Activated naive CD4-positive, alpha-beta T cell treated with anti-CD3 and anti-CD28 coated beads, Interleukin-2, amount 50 U/mL, for 16 hours (primary cell): ENCODE measurements at regions not wholly inside any gene's neighbourhood (a gene's known extent, or its start where the extent isn't known, plus 50 kb on each side); places are given as distances from the start of the nearest gene placed in this dataset.

Source experiments
- DNase-seq: peaks from one replicate; pipeline ENCODE4 v3.0.0-alpha.2; 2020

DNA sequence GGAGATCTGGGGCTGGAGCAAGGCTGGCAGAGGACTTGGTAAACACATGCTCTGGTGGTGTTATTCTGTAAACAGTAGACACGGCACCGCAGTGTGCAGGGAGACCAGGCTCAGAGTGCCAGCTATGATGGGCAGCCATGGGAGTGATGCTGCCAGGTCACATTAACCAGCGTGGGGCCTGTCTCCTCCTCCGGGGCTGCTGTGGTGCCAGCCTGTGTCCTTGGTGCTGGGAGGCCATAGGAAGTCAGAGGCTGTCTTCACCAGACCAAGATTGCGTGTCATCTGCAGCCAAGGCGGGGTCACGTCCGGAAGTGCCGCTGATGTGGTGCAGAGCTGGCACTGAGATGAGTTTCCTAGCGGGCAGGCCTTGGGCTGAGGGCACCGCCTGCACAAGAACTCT is 236.0 kb downstream of the GLRX3 start:
- DNase-seq = no peak

DNA sequence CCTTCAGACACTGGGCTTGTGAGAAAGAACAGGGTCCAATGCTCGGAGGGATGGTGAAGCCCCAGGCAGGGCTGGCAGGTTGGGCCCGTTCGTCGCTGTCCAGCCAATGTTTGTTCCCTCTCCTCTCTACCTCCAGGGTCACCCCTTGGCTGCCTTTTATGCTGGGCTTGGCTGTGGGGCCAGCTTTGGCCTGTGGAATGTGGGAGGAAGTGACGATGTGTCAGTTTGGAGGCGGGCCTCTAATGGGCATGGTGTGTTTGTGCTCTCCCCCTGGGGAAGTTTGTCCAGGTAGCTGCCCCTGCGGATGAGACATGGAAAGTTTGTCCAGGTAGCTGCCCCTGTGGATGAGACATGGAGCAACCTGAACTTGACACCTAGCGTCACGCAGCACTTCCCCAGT is 236.7 kb downstream of the GLRX3 start:
- no peak for DNase-seq

DNA sequence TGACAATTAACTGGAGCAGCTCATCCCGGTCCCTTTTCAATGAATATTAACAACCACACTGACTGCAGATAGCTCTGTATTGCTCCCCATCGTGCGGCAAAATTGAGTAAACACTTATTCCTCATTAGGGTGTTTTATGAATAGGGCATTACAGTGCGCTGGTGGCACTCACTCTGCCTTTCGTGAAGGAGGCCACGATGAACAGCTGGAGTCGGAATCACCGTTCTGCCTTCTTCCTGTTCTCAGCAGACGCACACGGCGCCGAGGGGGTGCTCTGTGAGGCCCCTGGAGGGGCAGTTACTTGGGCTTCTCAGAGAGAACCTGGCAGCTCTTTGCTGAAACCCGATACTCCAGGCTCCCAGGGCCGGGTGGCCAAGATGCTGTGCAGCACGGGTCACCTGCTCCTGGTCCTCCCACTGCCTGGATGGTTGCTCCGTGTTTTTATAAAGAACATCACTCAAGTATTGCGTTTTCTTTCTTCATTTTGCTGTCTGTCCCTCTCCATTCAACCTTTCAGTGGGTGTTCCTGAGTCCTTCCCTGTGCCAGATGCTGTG is 241.9 kb downstream of the GLRX3 start:
- no peak for DNase-seq

DNA sequence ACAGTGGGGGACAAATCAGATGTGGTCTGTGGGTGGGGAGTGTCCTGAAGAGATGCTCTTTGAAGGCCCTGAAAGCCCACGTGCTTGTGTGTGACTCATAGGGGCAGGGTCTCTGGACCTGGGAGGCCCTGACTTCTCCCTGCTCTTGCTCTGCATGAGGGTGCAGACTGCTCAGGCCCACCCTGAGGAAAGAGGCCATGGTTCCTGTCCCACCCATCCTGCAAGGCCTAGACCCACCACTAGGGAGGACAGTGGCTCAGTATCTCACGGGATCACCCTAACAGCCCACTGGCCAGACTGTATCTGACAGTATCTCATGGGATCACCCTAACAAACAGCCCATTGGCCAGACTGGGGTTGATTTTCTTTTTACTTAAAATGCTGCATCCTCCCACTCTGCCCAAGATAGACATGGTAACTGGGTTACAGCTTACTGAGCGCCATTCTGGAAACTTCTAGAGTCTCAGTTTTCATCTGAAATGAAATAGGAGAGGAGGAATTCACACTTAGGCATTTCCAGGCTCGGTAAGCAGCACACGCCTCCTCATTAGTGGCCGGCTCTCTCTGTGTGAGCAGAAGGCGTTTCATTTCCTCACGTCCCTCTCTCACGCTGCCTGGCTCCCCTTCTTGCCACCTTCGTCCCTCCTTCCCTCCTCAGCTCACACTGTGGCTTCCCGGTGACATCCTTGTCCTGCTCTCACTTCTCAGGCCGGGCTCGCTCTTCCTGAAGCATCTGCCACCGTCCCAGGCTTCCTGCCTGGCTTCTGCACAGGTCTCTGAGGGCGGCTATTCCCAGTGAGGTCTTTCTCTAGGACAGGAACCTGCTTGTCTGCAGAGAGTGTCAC is 242.6 kb downstream of the GLRX3 start:
- DNase-seq = no peak

DNA sequence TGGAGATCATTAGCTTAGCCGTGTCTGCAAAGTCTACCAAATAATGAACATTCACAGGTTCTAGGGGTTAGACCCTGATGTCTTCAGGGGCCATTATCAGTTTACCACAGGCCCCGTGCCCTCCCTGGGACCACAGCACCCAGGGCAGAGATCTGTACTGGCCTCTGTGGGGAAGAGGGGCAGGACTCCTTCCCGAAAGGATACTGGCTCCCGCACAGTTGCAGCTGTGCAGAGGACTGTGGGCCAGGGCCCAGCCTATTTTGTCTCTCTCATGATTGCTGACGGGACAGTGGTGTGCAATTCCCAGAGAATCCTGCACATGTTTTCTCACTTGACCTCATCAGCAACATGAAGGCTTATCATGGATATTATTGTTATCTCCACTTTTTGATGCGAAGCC is 243.9 kb downstream of the GLRX3 start:
- DNase-seq = no peak

DNA sequence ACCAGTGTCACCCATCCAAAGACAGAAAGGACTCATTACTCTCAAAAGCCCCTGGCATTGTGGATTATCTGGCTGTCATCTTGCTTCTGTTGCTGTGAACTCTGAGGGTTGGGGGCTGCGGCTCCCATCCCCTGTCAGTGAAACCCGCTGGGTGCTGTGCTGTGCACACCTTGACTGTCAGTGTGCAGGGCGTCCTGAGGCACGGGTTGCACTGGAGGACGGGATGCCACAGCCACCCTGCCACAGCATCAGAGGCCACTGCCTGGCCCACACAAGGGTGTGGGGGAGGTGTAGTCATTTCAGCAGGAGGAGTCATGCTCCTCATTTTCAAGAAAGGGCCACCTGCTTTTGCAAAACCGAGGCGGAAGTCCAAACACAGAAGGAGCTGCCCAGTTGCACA is 245.8 kb downstream of the GLRX3 start:
- no peak for DNase-seq

DNA sequence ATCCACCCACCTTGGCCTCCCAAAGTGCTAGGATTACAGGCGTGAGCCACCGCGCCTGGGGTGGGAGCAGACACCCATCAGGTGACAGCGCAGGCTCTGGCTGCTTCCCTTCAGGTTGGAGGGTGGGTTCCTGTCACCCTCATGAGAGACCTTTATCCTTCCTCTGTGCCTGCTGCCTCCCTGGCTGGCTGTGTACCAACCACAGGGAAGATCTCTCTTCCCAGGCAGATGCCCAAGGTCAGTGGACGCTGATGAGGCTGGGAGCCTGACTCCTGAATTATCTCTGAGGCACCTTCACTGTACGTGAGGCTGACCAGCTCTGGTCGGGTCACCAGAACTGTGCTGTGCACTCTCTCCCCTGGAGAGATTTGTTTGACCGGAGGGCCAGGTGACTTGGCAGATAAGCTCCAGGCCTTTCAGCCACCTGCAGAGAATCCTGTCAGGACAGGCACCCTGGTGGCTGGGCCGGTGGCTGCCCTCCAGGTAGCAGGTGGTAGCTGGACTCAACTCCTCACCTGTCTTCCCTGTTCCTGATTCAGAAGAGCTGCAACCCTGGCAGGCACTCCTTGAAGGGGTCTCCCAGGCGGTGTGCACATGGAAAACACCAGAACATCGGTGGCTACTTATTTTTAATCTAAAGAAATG is 251.9 kb downstream of the GLRX3 start:
- no peak for DNase-seq

DNA sequence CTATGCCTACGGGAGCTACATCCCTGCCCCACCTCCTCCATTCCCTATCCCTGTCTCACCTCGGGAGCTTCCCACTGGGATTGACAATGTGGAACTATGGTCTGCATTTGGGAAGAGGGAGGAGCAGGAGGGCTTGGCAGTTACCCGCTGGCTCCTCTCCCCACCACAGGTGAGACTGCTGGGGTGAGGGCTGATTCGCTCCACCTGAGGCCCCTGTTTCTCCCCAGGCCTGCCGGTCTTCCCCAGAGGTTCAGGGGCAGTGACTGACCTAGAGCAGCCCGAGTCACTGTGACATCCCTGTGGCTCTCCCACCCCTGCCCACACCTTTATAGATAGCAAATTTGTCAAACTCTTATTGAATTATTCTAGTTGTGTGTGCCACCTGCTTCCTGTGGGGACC is 252.6 kb downstream of the GLRX3 start:
- DNase-seq = no peak

DNA sequence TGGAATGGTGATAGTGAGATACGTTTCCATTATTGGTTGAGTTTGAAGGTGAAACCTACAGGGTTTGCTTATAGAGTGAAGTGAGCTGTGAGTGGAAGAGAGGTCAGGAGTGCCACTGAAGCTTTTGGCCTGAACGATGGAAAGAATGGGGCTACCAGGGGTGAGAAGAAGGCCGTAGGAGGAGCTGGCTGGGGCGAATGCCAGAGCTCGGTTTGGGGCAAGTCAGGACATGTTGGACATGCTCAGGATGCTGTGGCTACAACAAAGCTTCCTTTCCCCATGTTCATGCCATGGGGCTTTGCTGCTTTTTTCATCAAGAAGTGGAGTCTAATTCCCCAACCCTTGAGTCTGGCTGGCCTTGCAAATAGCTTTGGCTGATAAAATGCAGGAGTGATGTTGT is 253.7 kb downstream of the GLRX3 start:
- DNase-seq = no peak

DNA sequence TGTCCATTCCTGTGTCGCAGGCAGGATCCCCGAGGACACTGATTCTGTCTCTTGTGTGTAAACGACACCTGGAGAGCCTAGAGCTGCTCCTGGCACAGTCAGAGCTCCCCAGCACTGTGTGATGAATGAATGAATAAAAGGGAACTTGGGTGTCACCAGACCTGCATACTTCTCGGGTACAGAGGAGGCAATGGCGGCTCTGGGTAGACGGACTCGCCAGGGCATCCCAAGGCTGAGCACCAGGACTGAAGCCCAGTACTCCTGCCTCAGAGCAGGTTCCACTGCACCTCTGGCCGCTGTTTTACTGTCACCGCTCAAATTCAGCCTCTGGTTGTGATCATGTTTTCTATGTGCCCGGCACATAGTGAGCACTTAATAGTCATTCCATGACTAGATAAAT is 255.8 kb downstream of the GLRX3 start:
- no peak for DNase-seq

DNA sequence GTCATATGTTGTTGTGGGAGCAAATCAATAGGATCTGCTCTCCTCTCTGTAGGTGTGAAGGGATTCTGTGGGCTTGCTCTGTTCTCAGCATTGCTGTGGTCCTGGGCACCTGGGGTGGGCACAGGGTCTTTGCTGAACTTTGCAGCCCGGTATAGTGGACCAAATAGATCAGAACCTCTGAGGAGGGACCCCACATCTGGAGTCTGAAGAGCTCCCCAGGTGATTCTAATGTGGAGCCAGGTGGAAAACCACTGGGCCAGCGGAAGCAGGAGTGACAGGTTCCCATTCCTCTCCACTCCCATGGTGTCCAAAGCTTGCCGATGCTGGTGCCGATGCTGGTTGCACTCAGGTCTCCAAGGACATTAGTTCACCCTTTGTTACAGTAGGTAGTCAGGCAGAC is 257.2 kb downstream of the GLRX3 start:
- DNase-seq = no peak

DNA sequence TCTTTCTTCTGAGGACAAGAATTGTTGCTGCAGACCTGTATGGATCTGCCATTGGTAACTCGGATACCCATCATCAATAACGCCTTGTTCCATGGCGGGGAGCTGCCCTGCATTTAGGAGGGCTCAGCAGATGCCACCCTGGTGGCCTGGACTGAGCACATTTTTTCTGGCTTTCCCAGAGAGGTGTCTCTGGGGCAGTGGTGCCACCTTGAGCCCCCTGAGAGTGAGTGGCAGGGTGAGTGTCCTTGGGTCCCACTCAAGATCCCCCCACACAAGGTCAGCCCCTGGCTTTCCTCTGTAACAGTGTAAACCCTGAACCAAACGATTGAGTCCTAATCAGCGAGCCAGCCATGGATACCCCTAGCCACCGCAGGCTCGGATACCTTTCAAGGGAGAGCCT is 258.6 kb downstream of the GLRX3 start:
- no peak for DNase-seq

DNA sequence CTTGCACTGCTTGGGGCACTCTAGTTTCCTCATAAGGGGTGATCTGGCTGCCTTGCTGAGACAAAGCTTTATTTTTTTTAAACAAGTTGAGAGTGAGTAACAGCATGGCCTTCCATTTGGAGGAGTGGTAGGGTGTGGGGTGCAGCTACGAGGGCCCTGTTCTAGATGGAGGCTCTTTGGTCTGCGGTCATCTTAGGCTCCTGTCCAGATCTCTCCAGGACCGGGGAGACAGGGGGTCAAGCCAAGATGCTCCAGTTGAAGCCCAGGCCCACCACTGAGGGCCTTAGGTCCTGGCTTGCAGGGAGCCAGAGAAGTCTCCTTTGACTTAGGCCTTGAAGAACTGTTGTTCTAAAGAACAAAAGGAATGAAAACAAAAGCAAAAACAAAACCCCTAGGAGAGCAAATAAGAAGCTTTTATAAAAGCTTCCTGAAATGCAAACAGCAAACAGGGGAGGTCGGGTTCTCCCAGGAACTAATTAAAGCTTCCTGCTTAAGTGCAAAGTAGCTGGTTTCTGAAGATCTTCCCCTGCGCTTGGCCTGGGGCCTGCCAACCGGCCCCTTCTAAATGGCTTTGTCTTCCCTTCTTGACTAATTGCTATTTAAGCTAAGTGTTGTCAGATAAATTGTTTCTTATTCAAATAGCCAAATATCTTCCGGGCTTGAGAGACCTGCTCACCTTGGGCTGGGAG is 259.2 kb downstream of the GLRX3 start:
- no peak for DNase-seq

DNA sequence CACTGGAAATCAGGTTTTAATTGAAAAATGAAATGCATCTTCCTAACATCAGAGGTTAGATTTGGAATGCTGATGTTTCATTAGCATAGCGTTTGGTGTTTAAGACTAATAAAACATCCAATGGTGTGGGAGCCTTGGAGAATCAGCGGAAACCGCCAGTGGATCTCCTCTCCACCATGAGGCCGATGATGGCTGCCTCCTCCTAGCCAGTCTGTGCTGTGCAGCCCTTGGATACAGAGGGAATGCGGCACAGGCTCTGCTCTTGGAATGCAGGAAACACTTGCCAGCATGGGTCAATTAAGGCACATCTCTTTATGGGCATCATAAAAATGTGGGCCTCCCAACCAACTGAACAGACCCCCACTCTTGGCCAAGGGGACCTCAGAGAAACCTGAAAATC is 259.9 kb downstream of the GLRX3 start:
- no peak for DNase-seq

DNA sequence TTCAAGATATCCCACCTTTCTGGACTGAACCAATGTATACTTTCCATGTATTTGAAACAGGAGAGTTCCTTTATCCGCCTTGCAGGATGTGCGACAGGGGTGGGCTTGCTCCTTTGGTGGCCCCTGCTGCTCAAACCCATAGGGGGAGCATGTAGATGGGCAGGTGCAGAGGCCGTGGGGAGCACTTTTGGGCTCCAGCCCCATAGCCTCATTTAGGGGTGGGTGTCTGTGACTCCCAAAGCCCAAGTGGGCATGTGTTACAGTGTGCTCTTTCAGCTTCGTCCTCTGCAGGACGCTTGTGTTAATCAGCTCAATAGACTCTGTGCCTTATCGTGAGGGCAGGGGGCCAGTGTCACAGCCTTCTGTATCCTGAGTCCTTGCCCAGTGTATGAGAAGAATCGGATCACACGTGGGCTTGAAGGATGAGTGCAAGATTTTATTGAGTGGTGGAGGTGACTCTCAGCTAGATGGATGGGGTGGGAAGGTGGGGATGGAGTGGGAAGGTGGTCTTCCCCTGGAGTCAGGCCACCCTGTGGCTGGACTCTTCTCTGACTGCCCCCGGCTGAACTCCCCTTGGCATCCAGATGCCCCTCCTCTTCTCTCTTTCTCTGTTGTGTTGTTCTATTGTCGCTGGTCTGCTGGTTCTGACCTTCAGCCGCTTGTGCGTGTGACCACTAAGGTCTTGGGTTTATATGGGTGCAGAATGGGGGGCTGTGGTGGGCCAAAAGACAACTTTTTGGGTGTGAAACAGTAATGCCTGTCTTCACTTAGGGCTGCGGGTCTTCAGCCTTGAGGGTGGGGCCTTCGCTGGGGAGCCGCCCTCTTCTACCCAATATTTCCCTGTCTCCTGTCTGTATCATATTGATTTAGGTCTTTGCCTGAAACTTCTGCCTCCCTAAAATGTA is 262.2 kb downstream of the GLRX3 start:
- no peak for DNase-seq

DNA sequence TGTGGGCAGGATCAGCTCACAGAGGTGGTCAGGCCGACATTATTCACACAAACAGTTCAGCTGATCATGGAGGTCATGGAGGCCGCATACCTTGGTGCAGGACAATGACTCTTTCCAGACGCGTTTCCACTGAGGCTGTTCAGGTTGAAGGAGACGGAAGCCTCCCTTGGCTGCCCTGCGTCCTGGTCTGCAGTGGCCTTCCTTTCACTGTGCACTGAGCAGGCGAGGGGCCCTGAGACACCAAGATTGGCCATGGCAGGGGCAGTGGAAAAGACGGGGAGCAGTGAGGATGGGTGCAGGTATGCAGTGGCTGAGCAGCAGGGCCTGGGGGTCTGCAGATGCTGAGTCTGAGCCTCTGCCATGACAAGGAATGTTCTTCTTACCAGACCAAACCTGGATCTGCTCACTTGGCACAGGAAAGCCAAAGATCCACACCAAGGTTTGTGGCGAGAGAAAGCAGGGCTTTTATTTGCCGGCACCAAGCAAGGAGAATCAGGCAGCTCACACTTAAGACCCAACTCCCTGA is 263.3 kb downstream of the GLRX3 start:
- DNase-seq = no peak

DNA sequence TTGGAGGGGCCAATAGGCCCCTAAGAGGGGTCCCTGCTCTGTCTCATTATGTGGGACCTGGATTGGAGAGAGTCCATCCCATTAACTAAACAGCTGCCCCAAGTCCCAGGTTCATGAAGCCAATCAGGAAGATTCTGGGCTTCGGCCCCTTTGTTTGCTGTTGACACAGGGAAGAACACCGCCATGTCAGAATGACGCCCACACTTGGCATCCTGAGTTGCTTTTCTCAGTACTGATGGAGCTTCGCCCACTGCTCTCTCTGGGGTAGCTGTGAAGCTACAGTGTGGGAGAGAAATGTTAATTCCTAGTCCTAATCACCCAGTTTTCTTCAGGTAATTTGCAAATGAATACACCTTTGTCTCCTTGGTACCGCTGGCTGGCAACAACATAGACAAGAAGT is 264.7 kb downstream of the GLRX3 start:
- DNase-seq = no peak

DNA sequence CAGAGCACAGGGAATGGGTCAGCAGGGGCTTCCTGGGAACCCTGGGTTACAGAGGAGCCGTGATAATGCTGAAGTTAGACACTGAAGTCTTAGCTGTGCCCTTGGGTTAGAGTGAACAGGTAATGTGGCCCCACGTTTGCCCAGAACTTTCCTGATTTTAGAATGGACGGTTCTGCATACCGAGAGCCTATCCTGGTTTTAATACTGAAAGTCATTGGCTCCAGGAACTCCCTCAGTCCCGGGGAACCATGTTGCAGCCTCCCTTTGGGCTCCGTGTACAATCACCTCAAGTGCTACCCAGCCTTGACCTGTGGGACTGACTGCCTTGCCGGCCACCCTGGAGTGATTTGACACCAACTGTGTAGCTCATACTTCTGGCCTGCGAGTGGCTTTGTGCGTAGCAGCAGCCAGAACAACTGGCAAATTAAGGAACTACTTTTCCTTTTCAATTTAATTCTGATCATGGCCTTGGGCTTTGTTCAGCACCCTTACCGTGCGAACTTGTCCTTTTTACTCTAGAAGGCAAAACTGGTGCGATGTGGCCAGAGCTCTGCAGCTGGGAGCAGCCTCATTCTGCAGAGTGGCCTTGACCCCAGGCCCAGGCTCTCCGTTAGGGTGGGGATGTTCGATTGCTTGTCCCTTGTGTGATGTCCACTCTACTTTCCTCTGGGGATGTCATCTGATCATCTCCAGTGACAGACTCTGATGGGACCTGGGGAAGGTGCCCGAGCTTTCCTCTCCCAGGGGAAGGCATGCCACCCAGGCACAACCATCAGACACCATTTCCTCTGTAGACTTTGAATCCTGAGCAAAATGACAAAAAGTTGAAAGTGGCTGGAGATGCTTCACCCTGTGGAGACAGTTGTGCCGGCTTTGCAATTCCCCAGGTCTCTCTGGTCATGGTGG is 265.9 kb downstream of the GLRX3 start:
- no peak for DNase-seq

DNA sequence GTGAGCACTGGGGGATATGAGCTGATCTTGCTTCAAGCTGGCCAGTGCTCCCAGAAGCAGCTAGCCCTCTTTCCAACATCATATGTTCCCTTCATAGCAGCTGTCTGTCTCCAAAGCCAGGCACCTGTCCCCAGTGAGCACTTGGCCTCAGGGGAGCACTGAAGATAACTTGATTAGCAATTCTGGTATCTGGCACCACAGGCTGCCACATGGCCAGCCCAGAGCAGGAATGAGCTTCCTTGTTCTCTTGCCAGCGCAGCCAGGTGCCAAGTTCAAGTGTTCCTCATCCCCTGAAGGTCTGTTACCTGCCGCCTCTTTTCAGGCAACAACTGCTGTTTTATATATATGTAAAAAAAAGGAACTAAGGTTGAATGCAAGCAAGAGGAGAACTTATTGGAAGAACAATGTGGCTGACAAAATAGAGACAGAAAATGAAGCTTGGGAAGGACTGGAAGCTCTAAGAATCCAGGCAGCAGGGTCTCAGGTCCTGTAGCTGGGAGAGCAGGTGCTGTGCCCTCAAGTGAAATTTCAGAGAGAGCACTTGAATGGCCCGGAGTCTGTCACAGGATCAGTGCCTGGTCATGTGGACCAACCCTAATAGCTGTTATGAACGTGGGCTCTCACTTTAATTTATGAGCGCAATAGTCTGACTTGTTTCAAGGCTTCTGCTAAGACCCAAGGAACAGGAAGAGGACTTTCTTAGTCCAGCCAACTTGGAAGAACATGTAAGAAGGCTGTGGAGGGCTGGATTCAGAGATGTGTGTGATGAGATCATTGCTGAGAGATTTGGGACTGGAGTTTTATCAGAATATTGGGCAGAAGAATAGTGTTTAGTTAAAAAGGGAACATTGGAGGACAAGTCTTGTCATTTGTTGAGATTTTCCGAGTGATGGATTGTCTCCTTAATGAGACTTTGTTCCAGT is 267.2 kb downstream of the GLRX3 start:
- no peak for DNase-seq

DNA sequence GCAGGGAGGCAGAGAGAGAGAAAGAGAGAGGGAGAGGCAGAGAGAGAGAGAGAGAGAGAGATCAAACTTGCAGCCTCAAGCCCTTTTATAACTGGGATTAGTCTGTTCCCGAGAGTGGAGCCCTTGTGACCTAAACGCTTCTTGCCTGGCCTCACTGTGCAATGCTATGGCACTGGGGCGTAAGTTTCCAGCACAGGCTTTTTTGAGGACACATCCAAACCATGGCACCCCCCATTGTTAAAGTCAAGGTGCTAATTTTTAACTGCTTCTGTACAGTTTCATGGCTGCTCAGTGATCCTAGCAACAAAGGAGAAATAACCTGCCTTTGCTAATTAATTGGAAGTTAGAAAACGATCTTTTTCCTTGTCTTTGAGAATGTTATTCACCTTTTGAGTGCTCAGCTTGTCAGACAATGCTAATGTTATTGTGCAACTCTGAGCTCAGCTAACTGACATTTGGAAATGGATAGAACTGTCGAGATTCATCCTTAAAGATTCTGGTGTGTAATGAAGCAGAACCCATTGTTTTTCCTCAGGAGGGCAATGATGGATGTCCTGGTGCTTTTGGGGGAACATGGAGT is 268.4 kb downstream of the GLRX3 start:
- DNase-seq = no peak
